Astrocyte (in vitro differentiated cells and primary cell): ENCODE measurements at regions not wholly inside any gene's neighbourhood (a gene's known extent, or its start where the extent isn't known, plus 50 kb on each side); places are given as distances from the start of the nearest gene placed in this dataset.

Experiments used
- DNase-seq: peaks from one replicate; pipeline ENCODE4 v3.0.0-alpha.2; 2010; ENCODE audit warnings: low read depth
- FAIRE-seq: peaks from 2 replicates; lab custom pipeline; 2011; peaks lifted over from hg19 to GRCh38; lab: Jason Lieb, UNC
- H2AFZ ChIP-seq: 2 replicates; pipeline ENCODE4 v1.6.0; 2012; ENCODE audit warnings: low read depth, low read length, inconsistent platforms
- H3K27ac ChIP-seq: 2 replicates; pipeline ENCODE4 v1.5.1; 2011; ENCODE audit warnings: low read depth, low read length, inconsistent platforms
- H3K27me3 ChIP-seq: 2 replicates; pipeline ENCODE4 v1.6.0; 2011; ENCODE audit warnings: low read length, inconsistent platforms; ENCODE audit not compliant: insufficient read depth
- H3K36me3 ChIP-seq: 2 replicates; pipeline ENCODE4 v1.5.1; 2011; ENCODE audit warnings: low read length, inconsistent platforms; ENCODE audit not compliant: insufficient read depth
- H3K4me1 ChIP-seq: 2 replicates; pipeline ENCODE4 v1.5.1; 2011; ENCODE audit warnings: low read length, inconsistent platforms; ENCODE audit not compliant: insufficient read depth
- H3K4me2 ChIP-seq: 2 replicates; pipeline ENCODE4 v1.6.0; 2012; ENCODE audit warnings: low read length, inconsistent platforms
- H3K4me3 ChIP-seq: 2 replicates; pipeline ENCODE4 v1.5.1; 2011; ENCODE audit warnings: low read depth, mild to moderate bottlenecking, low read length, inconsistent platforms; ENCODE audit not compliant: insufficient read depth
- H3K79me2 ChIP-seq: 2 replicates; pipeline ENCODE4 v1.6.0; 2012; ENCODE audit warnings: mild to moderate bottlenecking, low read length, inconsistent platforms; ENCODE audit not compliant: insufficient read depth
- H3K9ac ChIP-seq: 2 replicates; pipeline ENCODE4 v1.6.0; 2012; ENCODE audit warnings: mild to moderate bottlenecking, low read length, inconsistent platforms
- H3K9me3 ChIP-seq: 2 replicates; pipeline ENCODE4 v1.5.1; 2012; ENCODE audit warnings: low read depth, mild to moderate bottlenecking, low read length, inconsistent platforms; ENCODE audit not compliant: insufficient read depth
- H4K20me1 ChIP-seq: 2 replicates; pipeline ENCODE4 v1.6.0; 2012; ENCODE audit warnings: low read length, inconsistent platforms; ENCODE audit not compliant: insufficient read depth
- H3K27ac Mint-ChIP-seq: one replicate; pipeline ENCODE4 v1.8.0; 2021; ENCODE audit warnings: mild to moderate bottlenecking, mixed read lengths; ENCODE audit not compliant: unreplicated experiment
- H3K27me3 Mint-ChIP-seq: one replicate; pipeline ENCODE4 v1.8.0; 2021; ENCODE audit warnings: low read depth, mixed read lengths; ENCODE audit not compliant: unreplicated experiment
- H3K36me3 Mint-ChIP-seq: one replicate; pipeline ENCODE4 v1.8.0; 2021; ENCODE audit warnings: low read depth, mixed read lengths; ENCODE audit not compliant: unreplicated experiment
- H3K4me1 Mint-ChIP-seq: one replicate; pipeline ENCODE4 v1.8.0; 2021; ENCODE audit warnings: low read depth, mixed read lengths; ENCODE audit not compliant: unreplicated experiment
- H3K4me3 Mint-ChIP-seq: one replicate; pipeline ENCODE4 v1.8.0; 2021; ENCODE audit warnings: mild to moderate bottlenecking, moderate library complexity, mixed read lengths; ENCODE audit not compliant: unreplicated experiment
- H3K9me3 Mint-ChIP-seq: one replicate; pipeline ENCODE4 v1.8.0; 2021; ENCODE audit warnings: mild to moderate bottlenecking, mixed read lengths; ENCODE audit not compliant: unreplicated experiment
- EZH2 ChIP-seq: IDR thresholded peaks from 2 replicates; pipeline ENCODE4 v1.6.1; 2012; ENCODE audit warnings: mild to moderate bottlenecking, low read length, inconsistent platforms; ENCODE audit not compliant: insufficient read depth
- TF ChIP-seq, protein P1 (sequence below): IDR thresholded peaks from 2 replicates; pipeline ENCODE4 v1.5.1; 2011; ENCODE audit warnings: low read depth, mild to moderate bottlenecking, inconsistent platforms, low read length, moderate library complexity; ENCODE audit not compliant: insufficient read depth

DNA sequence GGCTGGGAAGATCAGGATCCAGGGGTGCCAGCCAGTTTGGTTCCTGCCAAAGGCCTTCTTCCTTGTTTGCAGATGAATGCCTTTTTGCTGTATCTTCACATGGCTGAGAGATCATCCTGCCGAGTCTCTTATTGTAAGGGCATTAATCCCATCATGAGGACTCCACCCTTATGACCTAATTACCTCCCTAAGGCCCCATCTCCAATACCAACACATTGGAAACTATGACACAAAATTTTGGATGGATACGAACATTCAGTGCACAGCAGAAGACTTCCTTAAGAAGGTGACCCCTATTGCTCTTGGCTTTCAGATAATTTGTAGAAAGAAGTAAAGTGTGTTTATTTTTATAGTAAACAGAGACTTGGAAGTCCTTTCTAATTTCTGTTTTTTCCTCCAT lies 1164.7 kb upstream of the CDH8 start:
- H3K27me3 Mint-ChIP-seq: no peaks in the 10 kb centered on the region
- Histone ChIP-seq H3K36me3 (no peaks in the 10 kb centered on the region), H2AFZ (no peak overlapping the region), H3K27me3 (no peaks in the 10 kb centered on the region), H3K4me3 (no peak overlapping the region), H4K20me1 (no peaks in the 10 kb centered on the region), H3K79me2 (no peaks in the 10 kb centered on the region), H3K27ac (no peak overlapping the region), H3K4me1 (no peaks in the 10 kb centered on the region), H3K4me2 (no peak overlapping the region), H3K9ac (no peak overlapping the region), H3K9me3 (peaks cover 3% of the 10 kb centered on the region)
- no peaks in the 10 kb centered on the region for H3K36me3 Mint-ChIP-seq
- H3K9me3 Mint-ChIP-seq: peaks cover 3% of the 10 kb centered on the region
- no peaks in the 10 kb centered on the region for H3K4me1 Mint-ChIP-seq
- TF ChIP-seq, protein P1, sequence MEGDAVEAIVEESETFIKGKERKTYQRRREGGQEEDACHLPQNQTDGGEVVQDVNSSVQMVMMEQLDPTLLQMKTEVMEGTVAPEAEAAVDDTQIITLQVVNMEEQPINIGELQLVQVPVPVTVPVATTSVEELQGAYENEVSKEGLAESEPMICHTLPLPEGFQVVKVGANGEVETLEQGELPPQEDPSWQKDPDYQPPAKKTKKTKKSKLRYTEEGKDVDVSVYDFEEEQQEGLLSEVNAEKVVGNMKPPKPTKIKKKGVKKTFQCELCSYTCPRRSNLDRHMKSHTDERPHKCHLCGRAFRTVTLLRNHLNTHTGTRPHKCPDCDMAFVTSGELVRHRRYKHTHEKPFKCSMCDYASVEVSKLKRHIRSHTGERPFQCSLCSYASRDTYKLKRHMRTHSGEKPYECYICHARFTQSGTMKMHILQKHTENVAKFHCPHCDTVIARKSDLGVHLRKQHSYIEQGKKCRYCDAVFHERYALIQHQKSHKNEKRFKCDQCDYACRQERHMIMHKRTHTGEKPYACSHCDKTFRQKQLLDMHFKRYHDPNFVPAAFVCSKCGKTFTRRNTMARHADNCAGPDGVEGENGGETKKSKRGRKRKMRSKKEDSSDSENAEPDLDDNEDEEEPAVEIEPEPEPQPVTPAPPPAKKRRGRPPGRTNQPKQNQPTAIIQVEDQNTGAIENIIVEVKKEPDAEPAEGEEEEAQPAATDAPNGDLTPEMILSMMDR: no peak
- TF ChIP-seq EZH2: no peak
- FAIRE-seq (no peak), DNase-seq (no peak)
- H3K27ac Mint-ChIP-seq: no peak overlapping the region
- H3K4me3 Mint-ChIP-seq: no peak overlapping the region

DNA sequence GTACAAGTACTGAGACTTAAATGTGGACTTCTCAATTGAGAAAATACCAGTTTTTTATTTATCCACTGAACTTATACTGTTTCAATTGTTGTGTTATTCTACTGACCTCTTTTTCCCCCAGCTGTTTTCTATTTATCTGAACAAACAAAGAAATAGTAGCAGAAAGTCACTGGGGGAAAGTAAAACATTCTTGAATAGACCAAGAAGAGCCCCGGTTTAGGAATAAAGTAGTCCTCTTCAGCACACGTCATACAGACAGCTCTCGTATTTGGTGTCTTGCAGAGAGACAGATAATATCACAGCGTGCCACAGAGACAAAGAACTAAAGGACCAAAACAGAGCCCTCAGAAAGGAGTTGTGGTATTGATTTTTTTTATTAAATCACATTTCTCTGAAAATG lies 1159.1 kb upstream of the CDH8 start:
- no peaks in the 10 kb centered on the region for H3K27me3 ChIP-seq
- FAIRE-seq: no peak
- Mint-ChIP-seq H3K36me3 (no peaks in the 10 kb centered on the region), H3K4me3 (no peak overlapping the region), H3K4me1 (no peaks in the 10 kb centered on the region), H3K27me3 (no peaks in the 10 kb centered on the region), H3K27ac (no peak overlapping the region), H3K9me3 (peaks cover 3% of the 10 kb centered on the region)
- no peaks in the 10 kb centered on the region for H3K9me3 ChIP-seq
- no peaks in the 10 kb centered on the region for H3K4me1 ChIP-seq
- H3K27ac ChIP-seq: no peak overlapping the region
- H3K9ac ChIP-seq: no peak overlapping the region
- no peak for DNase-seq
- no peaks in the 10 kb centered on the region for H3K36me3 ChIP-seq
- no peak overlapping the region for H2AFZ ChIP-seq
- H3K4me3 ChIP-seq: no peak overlapping the region
- no peak overlapping the region for H3K4me2 ChIP-seq
- no peaks in the 10 kb centered on the region for H3K79me2 ChIP-seq
- no peaks in the 10 kb centered on the region for H4K20me1 ChIP-seq
- TF ChIP-seq, protein P1: no peak
- TF ChIP-seq EZH2: no peak

DNA sequence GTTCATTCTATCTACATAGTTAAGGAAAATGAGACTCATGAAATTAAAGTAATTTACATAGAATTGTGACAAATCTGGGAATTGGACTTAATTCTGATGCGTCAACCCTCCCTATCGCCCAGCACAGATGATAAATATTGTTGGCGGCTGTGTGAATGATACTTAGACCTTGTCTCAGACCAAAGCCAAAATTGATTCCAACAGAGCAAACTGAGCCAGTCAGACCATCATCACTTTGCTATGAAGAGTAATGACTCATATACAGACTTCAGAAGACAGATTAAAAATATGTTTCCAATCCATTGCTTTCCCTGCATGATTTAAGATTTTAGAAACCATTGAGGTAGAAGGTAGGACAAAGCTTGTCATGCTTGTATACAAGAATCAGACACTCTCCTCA lies 1156.7 kb upstream of the CDH8 start:
- FAIRE-seq (no peak), DNase-seq (no peak)
- Mint-ChIP-seq H3K4me1 (no peaks in the 10 kb centered on the region), H3K27ac (no peak overlapping the region), H3K36me3 (no peaks in the 10 kb centered on the region), H3K4me3 (no peak overlapping the region), H3K9me3 (no peaks in the 10 kb centered on the region), H3K27me3 (no peaks in the 10 kb centered on the region)
- Histone ChIP-seq H3K36me3 (no peaks in the 10 kb centered on the region), H3K9ac (no peak overlapping the region), H2AFZ (no peak overlapping the region), H3K27me3 (no peaks in the 10 kb centered on the region), H3K9me3 (no peaks in the 10 kb centered on the region), H3K4me1 (no peaks in the 10 kb centered on the region), H3K79me2 (no peaks in the 10 kb centered on the region), H3K4me3 (no peak overlapping the region), H3K27ac (no peak overlapping the region), H3K4me2 (no peak overlapping the region), H4K20me1 (no peaks in the 10 kb centered on the region)
- TF ChIP-seq EZH2: no peak
- TF ChIP-seq, protein P1: no peak
